AG04450 (cell line): ENCODE measurements at regions not wholly inside any gene's neighbourhood (a gene's known extent, or its start where the extent isn't known, plus 50 kb on each side); places are given as distances from the start of the nearest gene placed in this dataset.

Experiments
- CTCF ChIA-PET: fragments of 300-600, 350-600 bp; formaldehyde crosslinking; extraction: SDS; loops from one replicate; lab custom pipeline; 2022; ENCODE audit warnings: antibody characterized with exemption, inconsistent platforms; lab: Charles Lee
- POLR2A ChIA-PET: fragments of 350-600 bp; formaldehyde crosslinking; extraction: SDS; loops from one replicate; lab custom pipeline; 2021; ENCODE audit warnings: antibody characterized with exemption, inconsistent platforms; lab: Yijun Ruan, JAX
- DNase-seq: peaks from one replicate; pipeline ENCODE4 v3.0.0-alpha.2; 2011; ENCODE audit warnings: low read depth, low spot score
- H3K27ac ChIP-seq: one replicate; pipeline ENCODE4 v1.5.1; 2012; ENCODE audit warnings: low read depth, low read length, control low read depth
- H3K27me3 ChIP-seq: one replicate; pipeline ENCODE4 v1.6.0; 2012; ENCODE audit warnings: low read length; ENCODE audit not compliant: control insufficient read depth, insufficient read depth
- H3K4me3 ChIP-seq: 2 replicates; pipeline ENCODE4 v1.5.1; 2011; ENCODE audit warnings: mild to moderate bottlenecking, low read depth, low read length, control low read depth
- H3K9me3 ChIP-seq: 2 replicates; pipeline ENCODE4 v1.5.1; 2012; ENCODE audit warnings: low read length; ENCODE audit not compliant: control insufficient read depth, insufficient read depth
- CTCF ChIP-seq: IDR thresholded peaks from 2 replicates; pipeline ENCODE4 v1.5.1; 2011; ENCODE audit warnings: low read depth, low read length, control low read depth, inconsistent platforms

- CTCF ChIA-PET = no interaction called here
- POLR2A ChIA-PET = interaction anchor here (0.7 to 1.3 kb wide), 2 partner anchors 141 to 180 kb away, joined by 3 read pairs; partner anchors contain the start of gene SLC39A10
- Histone ChIP-seq H3K27ac (no peak overlapping the region), H3K9me3 (peaks cover 7% of the 10 kb centered on the region; the same call in 1 of the 2 replicates), H3K27me3 (no peaks in the 10 kb centered on the region), H3K4me3 (no peak overlapping the region)
- no peak for DNase-seq
- no peak for TF ChIP-seq CTCF
These were observed 141.5 kb upstream of the SLC39A10 start for GRCh38 chr2:195515551-195515950.

- POLR2A ChIA-PET = interaction anchor here (1.0 to 1.3 kb wide), 3 partner anchors 19 to 142 kb away, joined by 3 read pairs; partner anchors contain the start of gene SLC39A10
- Histone ChIP-seq H3K27ac (no peak overlapping the region), H3K27me3 (no peaks in the 10 kb centered on the region), H3K4me3 (no peak overlapping the region), H3K9me3 (peaks cover 7% of the 10 kb centered on the region; the same call in 1 of the 2 replicates)
- no peak for TF ChIP-seq CTCF
- CTCF ChIA-PET = interaction anchor here (1.0 to 1.2 kb wide), 3 partner anchors 16 to 146 kb away, joined by 3 to 6 read pairs (median 5); partner anchors contain the start of gene SLC39A10
- no peak for DNase-seq
These were observed 142.7 kb upstream of the SLC39A10 start for GRCh38 chr2:195514365-195514764.

- Histone ChIP-seq H3K27me3 (no peaks in the 10 kb centered on the region), H3K4me3 (no peak overlapping the region), H3K27ac (no peak overlapping the region), H3K9me3 (peaks cover 7% of the 10 kb centered on the region; the same call in 1 of the 2 replicates)
- no peak for TF ChIP-seq CTCF
- ChIA-PET CTCF (no interaction called here), POLR2A (no interaction called here)
- no peak for DNase-seq
These were observed 143.9 kb upstream of the SLC39A10 start for GRCh38 chr2:195513119-195513518.

- no peak for DNase-seq
- no peak for TF ChIP-seq CTCF
- POLR2A ChIA-PET = no interaction called here
- Histone ChIP-seq H3K27ac (no peak overlapping the region), H3K27me3 (no peaks in the 10 kb centered on the region), H3K4me3 (no peak overlapping the region), H3K9me3 (no peaks in the 10 kb centered on the region)
- CTCF ChIA-PET = interaction anchor here (1.1 kb wide), 1 partner anchor 156 kb away, joined by 3 read pairs; no protein-coding TSS in a partner anchor
These were observed 147.5 kb upstream of the SLC39A10 start for GRCh38 chr2:195509551-195509950.

- no peak for TF ChIP-seq CTCF
- POLR2A ChIA-PET = no interaction called here
- H3K9me3 ChIP-seq = no peaks in the 10 kb centered on the region
- H3K27ac ChIP-seq = no peak overlapping the region
- no peak overlapping the region for H3K4me3 ChIP-seq
- DNase-seq = no peak
- CTCF ChIA-PET = interaction anchor here (1.0 kb wide), 2 partner anchors 11 to 152 kb away, joined by 3 read pairs; no protein-coding TSS in a partner anchor
- no peaks in the 10 kb centered on the region for H3K27me3 ChIP-seq
These were observed 148.9 kb upstream of the SLC39A10 start for GRCh38 chr2:195508139-195508455.
